ENCODE measurements at regions not wholly inside any gene's neighbourhood (a gene's known extent, or its start where the extent isn't known, plus 50 kb on each side); places are given as distances from the start of the nearest gene placed in this dataset.

- no peaks in the 10 kb centered on the region for H3K27me3 ChIP-seq (replicated peaks in 1 of 7)
- intact Hi-C loops (cut with DNase I; ENCODE audit: low total_unique reads): no loop called here
- H3K4me3 ChIP-seq: no peak overlapping the region
- no peaks in the 10 kb centered on the region for H3K4me1 ChIP-seq
- no peak overlapping the region for H3K27ac ChIP-seq
- no peak for DNase-seq
- peaks cover 0 to 50% (median 10%) of the 10 kb centered on the region in 8 donors for H3K9me3 ChIP-seq
- no peak for TF ChIP-seq POLR2A (IDR thresholded peaks at IDR 0.05)
- TF ChIP-seq POLR2AphosphoS5 (IDR thresholded peaks at IDR 0.05): no peak
- TF ChIP-seq CTCF (IDR thresholded peaks at IDR 0.05 in 8 of 11, conservative IDR thresholded peaks at IDR 0.05 in 3 of 11): no peak
- no peaks in the 10 kb centered on the region for H3K36me3 ChIP-seq
- 67 to 82% (median 76%) methylated on average over 3 of the region's 3 CpGs for WGBS, 5 donors
Observed at GRCh38 chr12:84150201-84150600, 762.4 kb downstream of the SLC6A15 start.

- Histone ChIP-seq H3K27ac (no peak overlapping the region), H3K36me3 (no peaks in the 10 kb centered on the region), H3K9me3 (peaks cover 0 to 40% (median 9%) of the 10 kb centered on the region in 8 donors), H3K4me3 (no peak overlapping the region), H3K4me1 (no peaks in the 10 kb centered on the region), H3K27me3 (replicated peaks in 1 of 7) (no peaks in the 10 kb centered on the region)
- DNase-seq: no peak
- WGBS, 5 donors: 79 to 95% (median 88%) methylated on average over 3 of the region's 3 CpGs
- TF ChIP-seq POLR2A (IDR thresholded peaks at IDR 0.05) (no peak), POLR2AphosphoS5 (IDR thresholded peaks at IDR 0.05) (no peak), CTCF (IDR thresholded peaks at IDR 0.05 in 8 of 11, conservative IDR thresholded peaks at IDR 0.05 in 3 of 11) (no peak)
- intact Hi-C loops (cut with DNase I; ENCODE audit: low total_unique reads): no loop called here
Observed at GRCh38 chr12:84148335-84148734, 764.3 kb downstream of the SLC6A15 start.

GRCh38 chr12:84136862-84137367 lies 775.7 kb downstream of the SLC6A15 start:
- DNase-seq: no peak
- Histone ChIP-seq H3K27me3 (replicated peaks in 1 of 7) (no peaks in the 10 kb centered on the region), H3K4me3 (no peak overlapping the region), H3K36me3 (no peaks in the 10 kb centered on the region), H3K9me3 (peaks cover 0 to 6% (median 0%) of the 10 kb centered on the region in 8 donors), H3K27ac (no peak overlapping the region), H3K4me1 (no peaks in the 10 kb centered on the region)
- 49 to 66% (median 61%) methylated on average over 4 of the region's 4 CpGs for WGBS, 5 donors
- TF ChIP-seq POLR2A (IDR thresholded peaks at IDR 0.05) (no peak), POLR2AphosphoS5 (IDR thresholded peaks at IDR 0.05) (no peak), CTCF (IDR thresholded peaks at IDR 0.05 in 8 of 11, conservative IDR thresholded peaks at IDR 0.05 in 3 of 11) (no peak)
- intact Hi-C loops (cut with DNase I; ENCODE audit: low total_unique reads): no loop called here

GRCh38 chr12:84135586-84136279 lies 776.9 kb downstream of the SLC6A15 start:
- no peak for DNase-seq
- Histone ChIP-seq H3K4me1 (no peaks in the 10 kb centered on the region), H3K4me3 (no peak overlapping the region), H3K27me3 (replicated peaks in 1 of 7) (no peaks in the 10 kb centered on the region), H3K36me3 (no peaks in the 10 kb centered on the region), H3K9me3 (peaks cover 0 to 6% (median 0%) of the 10 kb centered on the region in 8 donors), H3K27ac (no peak overlapping the region)
- intact Hi-C loops (cut with DNase I; ENCODE audit: low total_unique reads): no loop called here
- WGBS, 5 donors: 48 to 63% (median 55%) methylated on average over 1 of the region's 1 CpG
- no peak for TF ChIP-seq POLR2AphosphoS5 (IDR thresholded peaks at IDR 0.05)
- no peak for TF ChIP-seq POLR2A (IDR thresholded peaks at IDR 0.05)
- TF ChIP-seq CTCF (IDR thresholded peaks at IDR 0.05 in 8 of 11, conservative IDR thresholded peaks at IDR 0.05 in 3 of 11): no peak

Data from spleen (tissue), 11 donors.